Activated naive CD8-positive, alpha-beta T cell treated with anti-CD3 and anti-CD28 coated beads, Interleukin-2, amount 10 ng/mL, durations not matched to agents 7 days and 5 days (primary cell): ENCODE measurements at regions not wholly inside any gene's neighbourhood (a gene's known extent, or its start where the extent isn't known, plus 50 kb on each side); places are given as distances from the start of the nearest gene placed in this dataset.

Source experiments
- ATAC-seq: fragments of 150-1000 bp; cut with Tn5 transposase; one replicate; pipeline ENCODE4 v1.10.0; 2021; ENCODE audit warnings: low read depth, moderate library complexity
- POLR2A ChIA-PET: fragments of 350-600 bp; sonication (Branson Sonifier 250); formaldehyde crosslinking; loops from one replicate; lab custom pipeline; 2021; ENCODE audit warnings: antibody characterized with exemption; lab: Charles Lee
- DNase-seq: peaks from one replicate; pipeline ENCODE4 v3.0.0; 2021
- H3K27ac Mint-ChIP-seq: one replicate; pipeline ENCODE4 v1.8.0; 2022; ENCODE audit warnings: mild to moderate bottlenecking, mixed read lengths
- H3K27me3 Mint-ChIP-seq: one replicate; pipeline ENCODE4 v1.8.0; 2022; ENCODE audit warnings: mild to moderate bottlenecking, moderate library complexity, mixed read lengths
- H3K36me3 Mint-ChIP-seq: one replicate; pipeline ENCODE4 v1.8.0; 2021; ENCODE audit warnings: mild to moderate bottlenecking, mixed read lengths
- H3K4me1 Mint-ChIP-seq: one replicate; pipeline ENCODE4 v1.8.0; 2021; ENCODE audit warnings: mixed read lengths
- H3K4me3 Mint-ChIP-seq: one replicate; pipeline ENCODE4 v1.8.0; 2022; ENCODE audit warnings: mild to moderate bottlenecking, moderate library complexity, mixed read lengths
- H3K9me3 Mint-ChIP-seq: one replicate; pipeline ENCODE4 v1.8.0; 2021; ENCODE audit warnings: mixed read lengths

GRCh38 chr3:135851201-135852081, 114.1 kb upstream of the PPP2R3A start:
- Mint-ChIP-seq H3K4me3 (no peak overlapping the region), H3K27me3 (no peaks in the 10 kb centered on the region), H3K9me3 (no peaks in the 10 kb centered on the region), H3K36me3 (no peaks in the 10 kb centered on the region), H3K27ac (no peak overlapping the region), H3K4me1 (no peaks in the 10 kb centered on the region)
- no peak for DNase-seq
- POLR2A ChIA-PET, result no interaction called here
- no peak for ATAC-seq

DNA sequence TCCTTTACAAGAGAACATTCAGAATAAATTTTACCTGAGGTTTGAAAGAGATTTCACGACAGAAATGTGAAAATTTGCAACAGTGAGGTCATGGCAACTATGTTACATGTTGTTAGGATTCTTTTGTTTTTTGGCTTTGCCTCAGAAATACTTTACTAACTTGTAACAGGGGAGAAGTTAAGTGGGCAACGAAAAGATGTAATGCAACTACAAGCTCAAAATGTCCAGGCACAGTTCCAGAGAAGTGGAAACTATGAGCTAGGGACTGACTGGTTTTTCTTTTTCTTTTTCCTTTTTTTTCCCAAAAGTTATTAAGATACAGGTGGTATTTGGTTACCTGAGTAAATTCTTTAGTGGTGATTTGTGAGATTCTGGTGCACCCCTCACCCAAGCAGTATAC, 111.5 kb upstream of the PPP2R3A start:
- Mint-ChIP-seq H3K4me3 (no peak overlapping the region), H3K36me3 (no peaks in the 10 kb centered on the region), H3K9me3 (no peaks in the 10 kb centered on the region), H3K27ac (no peak overlapping the region), H3K27me3 (no peaks in the 10 kb centered on the region), H3K4me1 (no peaks in the 10 kb centered on the region)
- POLR2A ChIA-PET, result no interaction called here
- ATAC-seq (no peak), DNase-seq (no peak)

DNA sequence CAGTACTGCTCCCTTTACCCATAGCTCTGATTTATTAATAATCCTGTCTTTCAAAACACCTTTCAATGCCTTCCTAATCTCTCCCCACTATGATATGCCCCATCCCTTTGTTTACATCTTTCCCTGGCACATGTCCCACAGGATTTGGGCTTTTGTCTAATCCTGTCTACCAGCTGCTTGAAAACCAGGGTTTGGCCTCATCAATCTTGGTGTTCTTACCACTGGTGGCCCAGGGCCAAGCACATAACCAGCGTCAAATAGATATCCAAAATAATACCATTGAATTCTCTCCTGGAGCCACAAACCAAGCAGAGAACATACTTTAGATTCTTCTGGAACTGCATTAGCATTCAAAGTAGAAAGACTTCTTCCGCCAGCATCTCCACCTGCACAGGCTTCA, 104.8 kb upstream of the PPP2R3A start:
- H3K27me3 Mint-ChIP-seq, result peaks cover 2% of the 10 kb centered on the region
- H3K9me3 Mint-ChIP-seq, result no peaks in the 10 kb centered on the region
- no peak for ATAC-seq
- H3K36me3 Mint-ChIP-seq, result no peaks in the 10 kb centered on the region
- POLR2A ChIA-PET, result no interaction called here
- DNase-seq, result no peak
- no peaks in the 10 kb centered on the region for H3K4me1 Mint-ChIP-seq
- H3K27ac Mint-ChIP-seq, result no peak overlapping the region
- H3K4me3 Mint-ChIP-seq, result no peak overlapping the region

GRCh38 chr3:135862361-135862760, 103.2 kb upstream of the PPP2R3A start:
- DNase-seq, result no peak
- Mint-ChIP-seq H3K36me3 (no peaks in the 10 kb centered on the region), H3K4me3 (no peak overlapping the region), H3K4me1 (no peaks in the 10 kb centered on the region), H3K27me3 (peaks cover 2% of the 10 kb centered on the region), H3K9me3 (no peaks in the 10 kb centered on the region), H3K27ac (no peak overlapping the region)
- no peak for ATAC-seq
- POLR2A ChIA-PET, result no interaction called here

GRCh38 chr3:135864060-135864459, 101.5 kb upstream of the PPP2R3A start:
- H3K27ac Mint-ChIP-seq, result no peak overlapping the region
- H3K4me3 Mint-ChIP-seq, result no peak overlapping the region
- ATAC-seq (no peak), DNase-seq (no peak)
- H3K27me3 Mint-ChIP-seq, result peaks cover 2% of the 10 kb centered on the region
- no peaks in the 10 kb centered on the region for H3K36me3 Mint-ChIP-seq
- H3K9me3 Mint-ChIP-seq, result no peaks in the 10 kb centered on the region
- H3K4me1 Mint-ChIP-seq, result no peaks in the 10 kb centered on the region
- POLR2A ChIA-PET, result no interaction called here

DNA sequence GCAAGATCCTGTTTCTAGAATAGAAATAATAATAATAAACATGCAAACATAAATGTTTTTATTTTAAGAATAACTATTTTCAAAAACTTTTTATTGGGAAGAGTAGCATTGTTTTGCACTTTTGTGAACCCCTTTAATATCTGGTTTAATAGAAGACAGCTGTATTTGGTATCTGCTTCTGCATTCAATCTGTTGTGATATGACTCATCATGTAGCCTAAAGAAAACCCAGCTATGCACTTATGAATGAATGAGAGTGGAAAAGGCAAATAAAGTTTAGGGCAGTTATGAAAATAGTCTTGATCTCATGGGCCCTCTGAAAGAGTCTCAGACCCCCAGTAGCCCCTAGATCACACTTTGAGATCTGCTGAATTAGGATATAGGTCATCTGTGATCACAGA, 100.4 kb upstream of the PPP2R3A start:
- no peak for ATAC-seq
- POLR2A ChIA-PET, result no interaction called here
- no peak overlapping the region for H3K27ac Mint-ChIP-seq

GRCh38 chr3:135865553-135865952, 100.0 kb upstream of the PPP2R3A start:
- H3K9me3 Mint-ChIP-seq, result no peaks in the 10 kb centered on the region
- ATAC-seq, result no peak
- H3K27ac Mint-ChIP-seq, result no peak overlapping the region
- POLR2A ChIA-PET, result no interaction called here
- H3K4me3 Mint-ChIP-seq, result no peak overlapping the region
- H3K27me3 Mint-ChIP-seq, result peaks cover 2% of the 10 kb centered on the region
- H3K36me3 Mint-ChIP-seq, result no peaks in the 10 kb centered on the region
- H3K4me1 Mint-ChIP-seq, result no peaks in the 10 kb centered on the region
- DNase-seq, result no peak

More for the DNA sequence above, 100.4 kb upstream of the PPP2R3A start:
- Mint-ChIP-seq H3K4me3 (no peak overlapping the region), H3K36me3 (no peaks in the 10 kb centered on the region), H3K9me3 (no peaks in the 10 kb centered on the region), H3K27me3 (peaks cover 2% of the 10 kb centered on the region), H3K4me1 (no peaks in the 10 kb centered on the region)
- no peak for DNase-seq

- Mint-ChIP-seq H3K4me1 (no peaks in the 10 kb centered on the region), H3K9me3 (no peaks in the 10 kb centered on the region), H3K36me3 (no peaks in the 10 kb centered on the region), H3K27ac (no peak overlapping the region), H3K27me3 (peaks cover 2% of the 10 kb centered on the region), H3K4me3 (no peak overlapping the region)
- POLR2A ChIA-PET, result no interaction called here
- DNase-seq, result no peak
- no peak for ATAC-seq
Measured at GRCh38 chr3:135867911-135868310, 97.6 kb upstream of the PPP2R3A start.

- POLR2A ChIA-PET, result no interaction called here
Measured at GRCh38 chr3:135868801-135869200, 96.7 kb upstream of the PPP2R3A start.

GRCh38 chr3:135869439-135870105, 96.0 kb upstream of the PPP2R3A start:
- H3K27ac Mint-ChIP-seq, result no peak overlapping the region
- no peak for ATAC-seq
- no peak overlapping the region for H3K4me3 Mint-ChIP-seq
- no peak for DNase-seq
- peaks cover 6% of the 10 kb centered on the region for H3K9me3 Mint-ChIP-seq
- no peaks in the 10 kb centered on the region for H3K4me1 Mint-ChIP-seq
- H3K36me3 Mint-ChIP-seq, result no peaks in the 10 kb centered on the region
- H3K27me3 Mint-ChIP-seq, result peaks cover 5% of the 10 kb centered on the region
- POLR2A ChIA-PET, result no interaction called here

More at GRCh38 chr3:135868801-135869200, 96.7 kb upstream of the PPP2R3A start:
- Mint-ChIP-seq H3K36me3 (no peaks in the 10 kb centered on the region), H3K4me3 (no peak overlapping the region), H3K27ac (no peak overlapping the region), H3K4me1 (no peaks in the 10 kb centered on the region), H3K9me3 (peaks cover 3% of the 10 kb centered on the region), H3K27me3 (peaks cover 5% of the 10 kb centered on the region)
- DNase-seq (no peak), ATAC-seq (no peak)

- POLR2A ChIA-PET, result no interaction called here
- Mint-ChIP-seq H3K9me3 (peaks cover 6% of the 10 kb centered on the region), H3K4me3 (no peak overlapping the region)
Measured at GRCh38 chr3:135871311-135871710, 94.2 kb upstream of the PPP2R3A start.

DNA sequence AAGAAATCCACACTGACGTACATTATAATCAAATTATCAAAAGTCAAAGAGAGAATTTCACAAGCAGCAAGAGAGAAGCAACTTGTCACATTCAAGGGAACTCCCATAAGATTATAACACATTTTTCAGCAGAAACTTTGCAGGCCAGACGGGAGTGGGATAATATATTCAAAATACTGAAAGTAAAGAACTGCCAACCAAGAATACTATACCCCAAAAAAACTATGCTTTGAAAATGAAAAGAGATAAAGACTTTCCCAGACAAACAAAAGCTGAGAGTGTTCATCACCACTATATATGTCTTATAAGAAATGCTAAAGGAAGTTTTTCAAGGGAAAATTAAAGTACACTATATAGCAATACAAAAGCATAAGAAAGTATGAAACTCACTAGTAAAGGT, 91.5 kb upstream of the PPP2R3A start:
- POLR2A ChIA-PET, result no interaction called here
- Mint-ChIP-seq H3K27me3 (peaks cover 3% of the 10 kb centered on the region), H3K4me3 (no peak overlapping the region), H3K4me1 (no peaks in the 10 kb centered on the region), H3K27ac (no peak overlapping the region), H3K36me3 (no peaks in the 10 kb centered on the region), H3K9me3 (peaks cover 6% of the 10 kb centered on the region)
- DNase-seq, result no peak
- no peak for ATAC-seq

More at GRCh38 chr3:135871311-135871710, 94.2 kb upstream of the PPP2R3A start:
- Mint-ChIP-seq H3K4me1 (no peaks in the 10 kb centered on the region), H3K36me3 (no peaks in the 10 kb centered on the region), H3K27me3 (peaks cover 3% of the 10 kb centered on the region), H3K27ac (no peak overlapping the region)
- no peak for ATAC-seq
- DNase-seq, result no peak

- H3K4me3 Mint-ChIP-seq, result no peak overlapping the region
- no peaks in the 10 kb centered on the region for H3K36me3 Mint-ChIP-seq
- POLR2A ChIA-PET, result no interaction called here
Measured at GRCh38 chr3:135878501-135878900, 87.0 kb upstream of the PPP2R3A start.

DNA sequence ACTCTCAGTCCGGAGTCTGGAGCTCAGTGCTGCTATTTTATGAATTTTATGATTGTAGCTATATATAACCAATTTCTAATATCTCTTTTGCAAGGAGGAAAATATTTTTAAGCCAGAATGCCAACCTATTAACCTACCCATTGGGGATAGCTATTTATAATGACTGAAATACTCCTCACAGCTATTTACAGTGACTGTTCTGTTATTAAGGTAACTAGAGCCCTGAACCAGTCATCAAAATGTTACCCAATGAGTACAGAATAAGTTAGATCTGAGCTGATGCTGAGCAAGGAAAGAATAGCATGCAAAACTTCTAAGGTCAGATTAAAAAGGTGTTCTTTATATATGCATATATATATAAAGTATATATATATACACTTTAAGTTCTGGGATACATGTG, 79.6 kb upstream of the PPP2R3A start:
- H3K4me1 Mint-ChIP-seq, result no peaks in the 10 kb centered on the region
- no peak overlapping the region for H3K4me3 Mint-ChIP-seq
- H3K36me3 Mint-ChIP-seq, result no peaks in the 10 kb centered on the region
- DNase-seq, result no peak
- ATAC-seq, result no peak
- POLR2A ChIA-PET, result no interaction called here
- no peaks in the 10 kb centered on the region for H3K9me3 Mint-ChIP-seq
- peaks cover 4% of the 10 kb centered on the region for H3K27me3 Mint-ChIP-seq
- H3K27ac Mint-ChIP-seq, result no peak overlapping the region

More at GRCh38 chr3:135878501-135878900, 87.0 kb upstream of the PPP2R3A start:
- Mint-ChIP-seq H3K4me1 (no peaks in the 10 kb centered on the region), H3K27me3 (peaks cover 1% of the 10 kb centered on the region), H3K9me3 (peaks cover 3% of the 10 kb centered on the region), H3K27ac (no peak overlapping the region)
- ATAC-seq, result no peak
- DNase-seq, result no peak
